G401 (cell line): ENCODE measurements at regions not wholly inside any gene's neighbourhood (a gene's known extent, or its start where the extent isn't known, plus 50 kb on each side); places are given as distances from the start of the nearest gene placed in this dataset.
"Not testable (repeated sequence)": the region's sequence is repeated elsewhere in the genome, so short reads cannot be mapped to it uniquely, and the experiment has no call there.

ENCODE experiments used
- DNase-seq: peaks from one replicate; pipeline ENCODE4 v3.0.0-alpha.2; 2015; ENCODE audit warnings: low spot score
- in situ Hi-C: cut with HindIII; loops from 2 replicates; pipeline ENCODE4 v1.10.0; 2016; ENCODE audit warnings: low sequenced_read_pairs, mixed read lengths

- DNase-seq: no peak
- in situ Hi-C loops: no loop called here
Observed at GRCh38 chr6:137545073-137545472, 50.9 kb upstream of the OLIG3 start.

- in situ Hi-C loops: no loop called here
Observed at GRCh38 chr6:137547186-137547585, 53.0 kb upstream of the OLIG3 start.

GRCh38 chr6:137547601-137548000, 53.4 kb upstream of the OLIG3 start:
- in situ Hi-C loops: no loop called here
- no peak for DNase-seq

More at GRCh38 chr6:137547186-137547585, 53.0 kb upstream of the OLIG3 start:
- DNase-seq: no peak

- DNase-seq: no peak
- in situ Hi-C loops: no loop called here
Observed at GRCh38 chr6:137549106-137549505, 54.9 kb upstream of the OLIG3 start.

- no peak for DNase-seq
- in situ Hi-C loops: no loop called here
Observed at GRCh38 chr6:137550535-137550934, 56.3 kb upstream of the OLIG3 start.

GRCh38 chr6:137552146-137552545, 58.0 kb upstream of the OLIG3 start:
- no peak for DNase-seq
- in situ Hi-C loops: no loop called here

- no peak for DNase-seq
- in situ Hi-C loops: no loop called here
Observed at GRCh38 chr6:137552809-137553208, 58.6 kb upstream of the OLIG3 start.

GRCh38 chr6:137559521-137560183, 65.5 kb upstream of the OLIG3 start:
- DNase-seq, in situ Hi-C loops: not testable (repeated sequence)

- in situ Hi-C loops: no loop called here
- no peak for DNase-seq
Observed at GRCh38 chr6:137560184-137560563, 66.0 kb upstream of the OLIG3 start.

GRCh38 chr6:137568067-137568466, 73.9 kb upstream of the OLIG3 start:
- in situ Hi-C loops: no loop called here

GRCh38 chr6:137570393-137570792, 76.2 kb upstream of the OLIG3 start:
- DNase-seq: no peak
- in situ Hi-C loops: no loop called here

More at GRCh38 chr6:137568067-137568466, 73.9 kb upstream of the OLIG3 start:
- DNase-seq: no peak

GRCh38 chr6:137571854-137572253, 77.7 kb upstream of the OLIG3 start:
- in situ Hi-C loops: no loop called here
- peak; percentile 8 for DNase-seq

GRCh38 chr6:137573739-137574138, 79.5 kb upstream of the OLIG3 start:
- in situ Hi-C loops: no loop called here
- DNase-seq: no peak

GRCh38 chr6:137579612-137580011, 85.4 kb upstream of the OLIG3 start:
- no peak for DNase-seq
- in situ Hi-C loops: no loop called here

GRCh38 chr6:137581019-137581707, 87.0 kb upstream of the OLIG3 start:
- no peak for DNase-seq
- in situ Hi-C loops: no loop called here

GRCh38 chr6:137583519-137583918, 89.3 kb upstream of the OLIG3 start:
- DNase-seq, in situ Hi-C loops: not testable (repeated sequence)

- in situ Hi-C loops: no loop called here
- no peak for DNase-seq
Observed at GRCh38 chr6:137588472-137588871, 94.3 kb upstream of the OLIG3 start.

GRCh38 chr6:137589067-137589848, 95.1 kb upstream of the OLIG3 start:
- DNase-seq: no peak
- in situ Hi-C loops: no loop called here

- no peak for DNase-seq
- in situ Hi-C loops: no loop called here
Observed at GRCh38 chr6:137590684-137591083, 96.5 kb upstream of the OLIG3 start.

- in situ Hi-C loops: no loop called here
- no peak for DNase-seq
Observed at GRCh38 chr6:137601471-137601870, 107.3 kb upstream of the OLIG3 start.
